Thoracic aorta (tissue), 2 donors: ENCODE measurements at regions not wholly inside any gene's neighbourhood (a gene's known extent, or its start where the extent isn't known, plus 50 kb on each side); places are given as distances from the start of the nearest gene placed in this dataset.

ENCODE experiments used
- ATAC-seq: fragments of 150-250 bp; one replicate; pipeline ENCODE4 v1.8.0; 2017; ENCODE audit warnings: low read depth; ENCODE audit not compliant: insufficient number of reproducible peaks, low FRiP score
- DNase-seq: peaks from one replicate; pipeline ENCODE4 v3.0.0-alpha.2; 2020; ENCODE audit warnings: low spot score
- H3K27ac ChIP-seq, 2 donors: fragments of 200-600 bp; sonication (generic); 1 replicate in 1 of 2; 2 replicates in 1 of 2; pipeline ENCODE4 v1.5.1; 2016; ENCODE audit warnings: mild to moderate bottlenecking in 2 of 2, moderate library complexity in 2 of 2
- H3K27me3 ChIP-seq: fragments of 200-600 bp; sonication (generic); replicated peaks from 2 replicates; pipeline ENCODE4 v1.6.0; 2016; ENCODE audit warnings: mild to moderate bottlenecking; ENCODE audit not compliant: insufficient read depth
- H3K36me3 ChIP-seq: fragments of 200-600 bp; sonication (generic); one replicate; pipeline ENCODE4 v1.5.1; 2016
- H3K4me1 ChIP-seq, 2 donors: fragments of 200-600 bp; sonication (generic); 1 replicate in 1 of 2; 2 replicates in 1 of 2; pipeline versions ENCODE4 v1.5.1 to v1.6.0; 2016; ENCODE audit warnings: low read depth in 2 of 2, mild to moderate bottlenecking in 1 of 2; ENCODE audit not compliant: control insufficient read depth in 1 of 2
- H3K4me3 ChIP-seq: fragments of 200-600 bp; sonication (generic); 2 replicates; pipeline ENCODE4 v1.5.1; 2016; ENCODE audit warnings: mild to moderate bottlenecking
- H3K9me3 ChIP-seq: fragments of 200-600 bp; sonication (generic); 2 replicates; pipeline ENCODE4 v1.5.1; 2016
- TF ChIP-seq, protein P1 (sequence below): fragments of 200-600 bp; sonication (generic); IDR thresholded peaks from one replicate; pipeline ENCODE4 v1.5.1; 2019; ENCODE audit warnings: antibody characterized with exemption

DNA sequence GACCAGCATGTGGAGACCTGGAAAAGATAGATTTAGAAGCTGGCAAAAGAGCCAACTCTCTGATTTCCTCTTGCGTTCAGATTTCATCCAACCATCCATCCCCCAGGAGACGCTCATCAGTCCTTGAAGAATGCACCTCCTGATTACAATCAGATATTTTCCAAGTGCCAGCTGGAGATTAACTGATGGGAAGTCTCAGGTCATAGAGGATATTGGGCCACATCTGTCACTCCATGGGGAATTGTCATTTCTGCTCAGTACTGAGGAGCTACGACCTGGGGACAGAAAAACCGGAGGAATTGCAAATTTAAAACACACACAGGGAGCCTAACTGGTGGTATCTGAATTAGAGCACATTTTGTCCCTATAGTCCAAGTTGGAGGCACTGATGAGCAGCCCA, 496.2 kb upstream of the SULF2 start:
- no peaks in the 10 kb centered on the region for H3K36me3 ChIP-seq
- H3K9me3 ChIP-seq = no peaks in the 10 kb centered on the region
- no peak for DNase-seq
- no peak overlapping the region for H3K27ac ChIP-seq
- TF ChIP-seq, protein P1, sequence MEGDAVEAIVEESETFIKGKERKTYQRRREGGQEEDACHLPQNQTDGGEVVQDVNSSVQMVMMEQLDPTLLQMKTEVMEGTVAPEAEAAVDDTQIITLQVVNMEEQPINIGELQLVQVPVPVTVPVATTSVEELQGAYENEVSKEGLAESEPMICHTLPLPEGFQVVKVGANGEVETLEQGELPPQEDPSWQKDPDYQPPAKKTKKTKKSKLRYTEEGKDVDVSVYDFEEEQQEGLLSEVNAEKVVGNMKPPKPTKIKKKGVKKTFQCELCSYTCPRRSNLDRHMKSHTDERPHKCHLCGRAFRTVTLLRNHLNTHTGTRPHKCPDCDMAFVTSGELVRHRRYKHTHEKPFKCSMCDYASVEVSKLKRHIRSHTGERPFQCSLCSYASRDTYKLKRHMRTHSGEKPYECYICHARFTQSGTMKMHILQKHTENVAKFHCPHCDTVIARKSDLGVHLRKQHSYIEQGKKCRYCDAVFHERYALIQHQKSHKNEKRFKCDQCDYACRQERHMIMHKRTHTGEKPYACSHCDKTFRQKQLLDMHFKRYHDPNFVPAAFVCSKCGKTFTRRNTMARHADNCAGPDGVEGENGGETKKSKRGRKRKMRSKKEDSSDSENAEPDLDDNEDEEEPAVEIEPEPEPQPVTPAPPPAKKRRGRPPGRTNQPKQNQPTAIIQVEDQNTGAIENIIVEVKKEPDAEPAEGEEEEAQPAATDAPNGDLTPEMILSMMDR = no peak
- no peak overlapping the region for H3K4me3 ChIP-seq
- H3K27me3 ChIP-seq = no peaks in the 10 kb centered on the region
- ATAC-seq = no peak
- H3K4me1 ChIP-seq = peaks cover 6 to 16% of the 10 kb centered on the region in 2 donors

GRCh38 chr20:48278961-48279481, 493.7 kb upstream of the SULF2 start:
- Histone ChIP-seq H3K27ac (no peak overlapping the region), H3K27me3 (no peaks in the 10 kb centered on the region), H3K36me3 (no peaks in the 10 kb centered on the region), H3K4me3 (no peak overlapping the region), H3K9me3 (no peaks in the 10 kb centered on the region), H3K4me1 (peaks cover 4 to 8% of the 10 kb centered on the region in 2 donors)
- TF ChIP-seq, protein P1 = no peak
- ATAC-seq (no peak), DNase-seq (no peak)

DNA sequence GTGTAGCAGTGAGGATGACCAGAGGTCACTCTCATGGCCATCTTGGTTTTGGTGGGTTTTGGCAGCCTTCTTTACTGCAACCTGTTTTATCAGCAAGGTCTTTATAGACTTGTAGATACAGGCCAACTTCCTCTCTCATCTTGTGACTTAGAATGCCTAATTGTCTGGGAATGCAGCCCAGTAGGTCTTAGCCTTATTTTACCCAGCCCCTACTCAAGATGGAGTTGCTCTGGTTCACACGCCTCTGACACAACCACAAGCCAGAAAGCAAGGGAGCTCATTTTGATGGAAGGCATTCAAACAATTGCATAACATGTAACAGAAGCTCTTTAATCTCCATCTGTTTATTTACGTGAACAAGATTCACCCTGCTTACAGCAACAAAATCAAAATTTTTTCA, 492.0 kb upstream of the SULF2 start:
- Histone ChIP-seq H3K9me3 (no peaks in the 10 kb centered on the region), H3K4me3 (no peak overlapping the region), H3K27ac (no peak overlapping the region), H3K27me3 (no peaks in the 10 kb centered on the region), H3K36me3 (no peaks in the 10 kb centered on the region), H3K4me1 (no peaks in the 10 kb centered on the region)
- no peak for ATAC-seq
- TF ChIP-seq, protein P1 = no peak
- DNase-seq = no peak

GRCh38 chr20:48276021-48276342, 490.7 kb upstream of the SULF2 start:
- TF ChIP-seq, protein P1 = no peak
- no peaks in the 10 kb centered on the region for H3K36me3 ChIP-seq
- ATAC-seq (no peak), DNase-seq (no peak)
- no peaks in the 10 kb centered on the region for H3K27me3 ChIP-seq
- H3K9me3 ChIP-seq = no peaks in the 10 kb centered on the region
- no peaks in the 10 kb centered on the region for H3K4me1 ChIP-seq
- no peak overlapping the region for H3K27ac ChIP-seq
- H3K4me3 ChIP-seq = no peak overlapping the region

DNA sequence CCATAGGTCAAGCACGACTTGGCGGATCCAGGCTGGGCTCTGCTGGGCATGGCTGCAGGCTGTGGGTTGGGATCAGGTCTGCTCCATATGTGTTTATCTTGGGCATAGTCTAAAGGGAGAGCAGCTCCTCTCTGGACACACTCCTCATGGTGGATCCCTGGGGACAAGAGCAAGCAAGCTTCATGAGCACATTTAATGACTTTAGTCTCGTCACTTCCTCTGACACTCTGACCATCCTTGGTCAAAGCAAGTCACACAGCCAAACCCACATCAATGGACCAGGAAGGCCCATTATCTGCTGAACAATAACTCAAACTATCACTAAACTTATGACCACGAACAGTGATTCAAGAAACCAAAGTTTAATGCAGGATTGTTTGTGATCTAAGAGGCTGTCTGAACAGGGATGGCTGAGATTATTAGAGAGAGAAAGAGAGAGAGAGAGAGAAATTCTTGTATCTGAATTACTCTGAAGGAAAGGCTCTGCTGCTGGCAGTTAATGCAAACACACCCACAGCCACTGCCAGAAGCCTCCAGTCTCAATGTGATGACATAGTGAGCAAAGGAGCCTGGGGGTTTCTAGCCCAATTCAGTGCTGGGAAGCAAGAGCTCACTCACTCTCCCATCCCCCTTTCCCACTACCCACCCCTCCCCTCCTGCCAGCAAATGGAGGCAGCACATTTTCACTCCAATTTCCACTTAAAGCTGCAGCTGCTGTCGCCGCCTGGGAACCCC, 490.2 kb upstream of the SULF2 start:
- no peak for ATAC-seq
- no peak for DNase-seq
- TF ChIP-seq, protein P1 = no peak
- Histone ChIP-seq H3K36me3 (no peaks in the 10 kb centered on the region), H3K27me3 (no peaks in the 10 kb centered on the region), H3K27ac (no peak overlapping the region), H3K4me3 (no peak overlapping the region), H3K4me1 (no peaks in the 10 kb centered on the region), H3K9me3 (no peaks in the 10 kb centered on the region)
